Anterior cingulate cortex (tissue), 58 donors: ENCODE measurements at regions not wholly inside any gene's neighbourhood (a gene's known extent, or its start where the extent isn't known, plus 50 kb on each side); places are given as distances from the start of the nearest gene placed in this dataset.
"Not testable (repeated sequence)": the region's sequence is repeated elsewhere in the genome, so short reads cannot be mapped to it uniquely, and the experiment has no call there.

Experiments
- DNase-seq, 58 donors: peaks; one replicate each; lab custom pipeline; 2025; lab: John Stamatoyannopoulos, UW

DNA sequence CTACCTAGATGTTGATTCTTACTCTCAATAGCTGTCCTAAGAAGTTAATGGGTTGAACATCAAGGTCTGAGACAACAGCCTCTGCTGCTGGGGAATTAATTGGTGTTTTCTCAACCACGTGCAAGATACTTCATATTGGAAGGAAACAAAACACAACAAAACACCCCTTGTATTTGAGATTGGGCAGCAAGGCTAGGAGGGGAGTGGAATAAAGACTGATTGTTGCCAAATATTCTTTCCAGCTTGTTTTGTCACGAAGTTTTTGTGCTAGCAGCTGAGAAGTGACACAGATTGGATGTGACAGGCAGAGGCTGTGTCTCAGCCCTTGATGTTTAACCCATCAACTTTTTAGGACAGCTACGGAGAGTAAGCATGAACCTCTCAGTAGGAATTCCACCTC is 808.4 kb downstream of the IGSF11 start:
- DNase-seq = no peak

DNA sequence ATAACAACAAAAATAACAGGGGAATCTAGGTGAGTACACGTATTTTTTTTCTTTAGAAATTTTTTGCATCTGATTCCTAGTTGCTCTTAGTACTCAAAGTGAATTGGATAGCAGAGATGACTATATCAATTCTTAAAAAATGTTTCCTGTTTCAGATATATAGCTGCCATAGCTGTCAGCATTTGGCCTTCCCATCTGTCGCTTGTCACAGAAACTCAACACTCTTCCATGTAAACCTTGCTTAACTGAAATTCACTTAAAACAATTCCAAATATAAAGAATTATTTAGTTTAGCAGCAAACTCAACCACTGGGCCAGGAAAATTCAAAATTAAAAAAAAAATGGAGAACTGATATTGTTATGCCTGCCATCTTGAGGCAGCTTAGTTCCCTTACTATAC is 807.5 kb downstream of the IGSF11 start:
- no peak for DNase-seq

DNA sequence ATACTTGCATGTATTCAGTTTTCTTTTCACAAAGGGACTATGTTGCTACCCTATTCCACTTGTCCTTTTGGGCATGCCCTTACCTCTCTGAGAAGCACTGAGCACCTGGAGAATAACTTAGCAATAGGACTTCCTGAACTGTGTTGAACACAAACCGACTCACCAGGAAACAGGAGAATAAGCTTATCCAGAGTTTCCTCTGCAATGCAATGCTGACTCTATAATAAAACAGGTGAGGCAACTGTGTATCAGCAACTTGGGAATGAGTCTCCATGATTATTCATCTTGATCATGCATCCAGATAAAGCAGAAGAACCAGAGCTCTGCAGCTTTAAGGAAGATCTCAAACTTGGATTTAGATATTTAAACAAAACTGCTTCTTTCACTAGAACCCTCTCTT is 806.5 kb downstream of the IGSF11 start:
- DNase-seq = no peak

DNA sequence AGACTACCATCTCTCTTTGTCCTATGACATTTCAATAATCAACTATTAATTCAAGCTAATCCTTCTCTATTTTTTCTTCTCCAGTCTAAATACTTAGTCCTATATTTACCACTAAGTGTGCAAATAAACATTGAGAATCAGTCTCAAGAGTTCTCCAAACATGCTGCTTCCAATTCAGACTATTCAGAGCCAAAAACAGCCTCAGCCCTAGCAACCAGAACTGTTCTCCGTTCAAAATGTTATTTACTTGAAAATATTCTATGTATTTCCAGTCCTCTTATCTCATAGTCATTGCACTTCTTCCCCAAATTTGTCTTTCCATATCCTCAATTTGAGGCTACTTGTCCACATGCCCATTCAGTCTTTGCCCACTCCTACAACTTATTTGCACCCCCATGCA is 805.5 kb downstream of the IGSF11 start:
- DNase-seq = no peak

DNA sequence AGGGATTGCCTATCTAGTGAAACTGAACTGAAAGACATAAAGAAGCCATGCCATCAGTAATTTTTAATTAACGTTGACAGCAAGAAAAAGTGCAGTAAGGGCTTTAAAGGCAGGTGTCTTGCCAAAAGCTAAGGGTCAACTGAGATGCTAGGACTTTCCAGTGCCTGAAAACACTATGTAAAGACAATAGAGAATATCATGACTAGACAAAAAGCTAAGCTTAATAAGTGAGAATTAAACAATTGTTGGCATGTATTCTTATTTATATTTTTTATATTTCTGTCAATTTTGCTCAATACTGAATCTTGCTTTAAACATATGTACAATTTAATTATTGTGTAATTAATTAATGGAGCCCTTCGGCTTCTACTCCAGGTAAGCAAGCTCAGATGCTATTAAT is 803.1 kb downstream of the IGSF11 start:
- DNase-seq = no peak

DNA sequence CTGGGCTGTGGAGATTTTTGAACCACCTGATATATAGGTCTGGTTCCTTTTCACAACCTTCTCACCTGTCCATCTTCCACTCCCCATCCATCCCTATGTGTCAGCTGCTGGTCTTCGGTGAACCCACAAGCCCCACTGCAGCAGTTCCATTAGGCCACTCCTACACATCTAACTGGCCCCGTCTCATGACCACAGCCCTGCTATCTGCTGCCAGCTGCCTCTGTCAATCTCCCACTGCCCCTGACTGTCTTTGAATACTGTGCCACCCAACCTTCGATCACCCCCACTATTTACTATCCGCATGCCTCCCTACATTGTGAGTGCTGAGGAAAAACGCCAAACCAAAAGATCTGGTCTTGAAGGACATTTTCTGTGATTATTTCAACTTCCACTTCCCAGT is 795.4 kb downstream of the IGSF11 start:
- DNase-seq = no peak

DNA sequence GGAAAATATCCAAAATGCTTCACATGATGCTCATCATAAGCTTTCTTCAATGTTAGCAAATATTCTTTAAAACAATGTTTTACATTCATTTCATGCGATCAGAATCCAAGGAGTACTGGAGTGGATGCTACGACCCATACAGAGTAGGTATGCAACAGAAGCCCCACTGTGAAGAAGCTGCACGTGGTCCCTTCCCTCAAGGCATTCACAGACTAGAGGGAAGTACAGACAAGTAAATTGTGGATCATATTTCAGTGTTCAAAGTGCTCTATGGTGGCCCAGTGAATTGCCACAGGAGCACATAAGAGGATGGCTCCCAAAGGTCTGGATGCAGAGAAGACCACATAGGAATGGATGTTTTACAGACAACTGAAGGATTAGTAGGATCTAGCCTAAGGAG is 789.9 kb downstream of the IGSF11 start:
- no peak for DNase-seq

DNA sequence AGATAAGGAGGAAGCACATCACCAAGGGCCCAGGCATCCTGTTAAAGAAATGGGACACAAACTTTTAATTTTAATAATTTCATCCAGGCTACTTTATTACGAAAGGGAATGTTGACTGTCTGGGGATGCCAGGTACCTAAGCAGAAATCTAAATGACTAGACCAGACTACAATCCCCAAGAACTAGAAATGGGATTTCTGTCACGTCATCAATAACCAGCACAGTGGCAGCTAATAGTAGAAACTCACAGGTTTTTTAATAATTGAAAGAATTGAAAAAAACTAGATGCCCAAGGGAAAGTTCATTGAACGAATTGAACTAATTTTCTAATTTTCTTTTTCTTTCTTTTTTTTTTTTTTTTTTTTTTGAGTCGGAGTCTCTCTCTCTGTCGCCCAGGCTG is 789.3 kb downstream of the IGSF11 start:
- no peak for DNase-seq

DNA sequence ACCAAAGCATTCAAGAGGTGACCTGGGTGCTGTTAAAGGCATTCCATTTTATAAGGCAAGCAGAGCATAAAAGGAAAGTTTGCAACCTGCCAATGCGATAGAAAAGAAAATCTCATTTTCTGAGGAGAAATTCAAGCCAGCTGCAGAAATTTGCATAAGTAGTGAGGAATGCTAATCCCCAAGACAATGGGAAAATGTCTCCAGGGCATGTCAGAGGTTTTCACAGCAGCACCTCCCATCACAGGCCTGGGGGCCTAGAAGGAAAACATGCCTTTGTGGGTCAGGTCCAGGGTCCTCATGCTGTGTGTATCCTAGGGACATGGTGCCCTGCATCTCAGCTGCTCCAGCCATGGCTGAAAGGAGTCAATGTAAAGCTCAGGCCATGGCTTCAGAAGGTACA is 775.8 kb downstream of the IGSF11 start:
- DNase-seq = not testable (repeated sequence)

DNA sequence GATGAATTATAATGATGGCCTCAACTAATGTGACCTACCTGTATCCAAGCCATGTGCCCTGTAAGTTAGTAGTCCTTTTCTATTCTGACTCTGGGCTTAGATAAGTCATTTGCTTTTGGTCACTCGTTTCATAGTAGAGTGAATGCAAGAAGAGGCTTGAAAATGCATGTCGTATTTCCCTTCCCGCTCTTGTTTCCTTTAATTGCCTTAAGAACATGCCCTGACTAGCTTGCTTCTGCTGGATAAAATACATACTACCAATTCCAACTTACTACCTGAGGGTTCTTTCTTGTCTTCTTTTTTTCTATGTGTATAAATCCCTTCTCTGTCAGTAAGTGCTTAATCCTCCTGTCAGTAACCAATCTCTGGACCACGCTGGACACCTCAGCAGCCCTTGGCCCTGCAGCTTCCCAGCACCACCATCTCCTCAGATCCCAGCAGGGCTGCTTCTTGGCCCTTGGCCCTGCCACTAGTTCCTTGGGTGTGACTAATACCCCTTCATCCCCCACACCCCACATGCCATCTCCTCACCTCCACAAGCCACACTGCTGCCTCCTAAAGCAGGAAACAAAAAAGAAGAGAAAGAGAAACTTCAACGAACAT is 771.7 kb downstream of the IGSF11 start:
- no peak for DNase-seq

DNA sequence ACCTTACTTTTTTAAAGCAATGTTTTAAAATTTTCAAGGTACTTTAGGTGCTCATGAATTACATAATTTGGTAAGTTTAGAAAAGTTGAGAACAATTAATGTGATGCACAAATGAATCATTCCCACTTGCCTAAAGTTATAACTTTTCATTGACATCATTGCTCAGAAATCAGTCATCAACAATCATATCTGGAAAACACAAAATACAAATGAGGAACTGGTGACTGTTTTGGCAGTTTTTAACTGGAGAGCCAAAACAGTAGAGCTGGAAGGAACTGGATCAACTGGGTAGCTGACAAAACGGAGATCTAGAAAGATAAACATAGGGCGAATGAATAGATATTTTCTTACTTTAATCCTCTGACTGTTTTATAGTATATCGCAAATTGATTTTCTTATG is 767.1 kb downstream of the IGSF11 start:
- DNase-seq = no peak

DNA sequence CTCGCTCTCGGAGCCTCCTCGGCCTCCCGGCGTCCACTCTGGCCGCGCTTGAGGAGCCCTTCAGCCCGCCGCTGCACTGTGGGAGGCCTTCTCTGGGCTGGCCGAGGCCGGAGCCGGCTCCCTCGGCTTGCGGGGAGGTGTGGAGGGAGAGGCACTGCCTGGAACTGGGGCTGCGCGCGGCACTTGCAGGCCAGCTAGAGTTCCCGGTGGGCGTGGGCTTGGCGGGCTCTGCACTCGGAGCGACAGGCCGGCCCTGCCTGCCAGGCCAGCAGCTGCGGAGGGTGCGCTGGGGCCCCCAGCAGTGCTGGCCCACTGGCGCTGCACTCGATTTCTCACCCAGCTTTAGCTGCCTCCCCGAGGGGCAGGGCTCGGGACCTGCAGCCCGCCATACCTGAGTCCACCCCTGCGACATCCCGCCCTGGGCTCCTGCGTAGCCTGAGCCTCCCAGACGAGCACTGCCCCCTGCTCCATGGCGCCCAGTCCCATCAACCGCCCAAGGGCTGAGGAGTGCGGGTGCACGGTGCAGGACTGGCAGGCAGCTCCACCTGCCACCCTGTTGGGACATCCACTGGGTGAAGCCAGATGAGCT is 765.0 kb downstream of the IGSF11 start:
- no peak for DNase-seq

DNA sequence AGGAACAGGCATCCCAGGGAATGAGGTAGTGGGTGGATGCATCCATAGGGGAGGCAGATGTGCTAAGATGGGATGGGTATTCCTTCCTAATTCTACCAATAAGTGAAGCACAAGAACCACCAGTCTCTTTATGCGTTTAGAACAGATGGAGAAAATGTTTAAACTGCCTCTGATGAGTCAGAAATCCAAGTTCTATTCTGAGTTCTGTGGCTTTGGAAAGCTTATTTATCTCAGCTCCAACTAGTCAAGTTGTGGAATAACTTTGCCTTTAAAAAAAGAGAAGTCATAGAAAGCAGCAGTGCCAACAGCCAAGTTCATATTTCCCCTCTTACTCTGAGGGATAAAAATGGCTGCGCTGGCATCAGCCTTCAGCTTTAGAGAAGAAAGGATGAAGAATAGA is 761.7 kb downstream of the IGSF11 start:
- peak in 5 of 58 donors; percentile 1 to 23 (median 14) for DNase-seq

DNA sequence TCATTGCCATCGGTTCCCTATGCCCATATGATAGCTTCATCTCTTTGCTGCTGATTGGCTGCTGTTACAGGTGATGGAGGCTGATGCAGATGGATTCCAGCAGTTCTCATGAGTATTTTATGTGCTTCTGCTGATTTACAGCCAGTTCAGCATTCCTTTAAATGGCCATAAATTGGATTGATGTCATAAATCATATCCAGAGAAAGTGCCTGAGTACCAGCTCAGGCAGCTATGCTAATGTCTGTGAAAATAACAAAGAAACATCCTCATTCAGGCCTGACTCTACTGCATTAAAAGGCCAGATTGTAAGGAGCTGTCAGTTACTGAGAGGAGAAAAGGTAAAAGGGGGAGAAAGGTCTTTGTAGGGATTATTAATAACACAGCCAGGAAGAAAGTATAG is 756.8 kb downstream of the IGSF11 start:
- DNase-seq = no peak

DNA sequence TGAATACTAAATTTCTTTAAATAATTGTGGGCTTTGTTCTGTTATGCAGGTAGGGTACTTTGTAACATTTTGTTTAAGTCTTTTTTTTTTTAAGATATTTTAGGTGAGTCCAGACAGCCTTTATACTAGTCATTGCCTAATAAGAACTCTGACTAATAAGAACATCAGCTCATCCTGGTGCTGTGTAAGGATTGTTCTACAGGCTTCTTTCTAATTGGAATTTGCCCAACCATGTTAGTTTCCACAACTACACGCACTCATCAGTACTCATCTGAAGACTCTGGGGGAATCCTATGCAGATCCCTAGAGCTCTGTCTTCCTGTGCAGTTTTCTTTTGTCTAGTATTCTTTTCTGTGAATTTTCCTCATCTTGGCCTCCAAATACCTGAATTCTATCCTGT is 741.8 kb downstream of the IGSF11 start:
- DNase-seq = no peak

DNA sequence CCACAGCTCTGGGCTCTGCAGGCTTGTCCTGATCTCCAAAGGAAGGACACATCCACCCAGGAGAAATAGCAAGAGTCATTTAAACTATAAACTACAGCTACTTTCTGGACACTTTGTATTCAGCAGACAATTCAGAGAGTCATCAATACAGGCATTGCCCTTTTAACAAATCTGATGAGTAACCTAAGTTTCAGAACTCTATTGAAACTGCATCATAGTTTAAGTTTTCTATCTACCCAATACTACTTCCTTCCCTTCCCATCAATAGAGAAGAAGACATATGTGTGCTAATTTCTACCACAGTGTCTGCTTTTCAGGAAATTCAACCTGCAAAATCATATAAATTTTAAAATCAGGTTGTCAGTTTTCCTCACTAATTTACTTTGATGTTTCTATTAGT is 736.5 kb downstream of the IGSF11 start:
- no peak for DNase-seq

DNA sequence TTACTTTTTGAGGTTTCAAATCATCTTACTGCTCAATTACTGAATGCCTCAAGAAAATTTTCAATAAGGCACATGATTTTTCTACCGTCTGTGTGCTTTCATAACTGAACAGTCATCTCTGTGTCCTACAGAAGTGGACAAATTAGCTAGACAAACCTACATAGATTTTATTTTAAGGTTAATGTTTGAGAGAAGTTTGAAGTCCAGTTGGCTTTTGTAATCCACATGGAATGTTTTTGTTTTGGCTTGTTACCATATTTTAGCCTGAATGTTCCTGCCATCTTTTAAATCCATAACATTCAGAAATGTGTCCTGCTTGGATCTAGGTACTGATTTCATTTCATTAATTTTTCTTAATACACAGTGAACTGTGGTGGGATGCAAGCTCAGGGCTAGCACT is 730.1 kb downstream of the IGSF11 start:
- DNase-seq = no peak

DNA sequence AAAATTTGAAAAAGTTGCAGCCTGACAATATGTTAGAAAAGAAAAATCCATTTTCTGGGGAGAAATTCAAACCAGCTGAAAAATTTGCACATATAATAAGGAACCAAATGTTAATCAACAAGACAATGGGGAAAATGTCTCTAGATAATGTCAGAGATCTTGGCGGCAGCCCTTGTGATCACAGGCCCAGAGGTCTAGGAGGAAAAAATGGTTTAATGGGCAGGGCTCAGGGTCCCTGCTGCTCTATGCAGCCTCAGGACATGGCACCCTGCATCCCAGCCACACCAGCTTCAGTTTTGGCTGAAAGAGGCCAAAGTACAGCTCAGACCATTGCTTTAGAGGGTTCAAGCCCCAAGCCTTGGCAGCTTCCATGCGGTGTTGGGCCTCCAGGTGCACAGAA is 701.9 kb downstream of the IGSF11 start:
- no peak for DNase-seq

DNA sequence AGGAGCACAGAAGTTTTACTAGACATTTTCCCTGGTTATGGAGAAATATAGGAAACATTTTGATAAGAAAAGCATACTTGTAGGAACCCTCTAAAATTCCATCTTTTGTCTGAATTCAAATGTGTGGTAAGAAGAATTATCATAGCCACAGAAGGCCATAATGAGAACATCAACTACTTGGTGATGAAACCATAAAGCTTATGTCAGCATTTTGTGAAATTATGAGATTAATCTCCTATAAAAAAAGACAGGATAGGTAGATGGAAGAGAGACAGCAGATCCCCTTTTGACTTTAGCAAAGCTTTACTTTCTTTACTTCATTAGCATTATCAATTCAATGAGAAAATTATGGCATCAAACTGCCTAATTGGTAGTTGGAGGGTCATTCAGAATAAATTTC is 697.0 kb downstream of the IGSF11 start:
- DNase-seq = no peak

DNA sequence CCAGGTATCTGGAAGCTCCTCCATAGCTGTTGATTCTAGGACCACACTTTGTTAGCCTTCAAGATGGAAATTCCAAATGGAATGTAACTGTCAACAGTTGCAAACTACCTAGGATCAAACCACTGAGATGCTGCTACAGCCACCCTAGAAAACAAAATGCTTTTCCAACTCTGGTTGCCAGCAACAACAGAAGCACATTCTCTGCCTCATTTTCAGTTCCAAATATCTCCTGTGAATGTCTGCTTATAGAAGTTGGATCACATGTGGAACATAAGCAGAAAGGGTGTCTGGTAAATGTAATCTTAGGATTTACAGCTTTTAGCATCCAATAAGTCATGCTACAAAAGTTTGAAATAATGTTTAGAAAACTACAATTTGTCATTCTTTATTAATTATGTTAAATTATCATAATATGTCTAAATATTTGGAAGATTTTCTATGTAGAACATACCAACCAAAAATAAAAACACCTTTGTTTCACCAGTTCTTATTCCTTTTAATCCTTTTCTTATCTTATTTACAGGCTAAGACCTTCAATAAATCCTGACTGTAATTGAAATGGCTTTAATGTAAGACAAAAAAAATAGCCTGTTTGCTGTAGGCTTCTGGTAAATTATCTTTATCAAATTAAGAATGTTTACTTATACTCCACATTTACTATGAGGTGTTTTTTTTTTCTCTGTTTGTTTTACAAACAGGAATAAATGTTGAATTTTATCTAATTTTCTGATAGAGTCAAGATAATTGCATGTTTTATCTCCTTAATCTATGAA is 687.1 kb downstream of the IGSF11 start:
- DNase-seq = no peak

DNA sequence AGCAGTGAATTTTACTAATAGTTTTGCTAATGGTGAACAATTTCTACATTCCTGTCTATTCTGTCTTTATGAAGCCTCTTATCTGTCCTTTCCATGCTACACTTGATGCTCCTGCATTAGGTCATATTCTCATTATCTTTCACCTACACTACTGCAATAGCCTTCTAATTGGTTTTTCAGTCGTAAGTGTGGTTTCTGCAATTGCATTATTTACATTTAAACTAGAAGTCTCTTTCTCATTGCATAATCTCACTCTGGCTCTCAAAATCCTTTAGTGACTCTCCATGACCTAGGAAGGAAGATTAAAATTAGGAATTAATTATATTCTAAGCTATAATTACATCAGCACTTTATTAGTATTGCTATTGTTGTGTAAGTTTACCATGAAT is 686.5 kb downstream of the IGSF11 start:
- no peak for DNase-seq

DNA sequence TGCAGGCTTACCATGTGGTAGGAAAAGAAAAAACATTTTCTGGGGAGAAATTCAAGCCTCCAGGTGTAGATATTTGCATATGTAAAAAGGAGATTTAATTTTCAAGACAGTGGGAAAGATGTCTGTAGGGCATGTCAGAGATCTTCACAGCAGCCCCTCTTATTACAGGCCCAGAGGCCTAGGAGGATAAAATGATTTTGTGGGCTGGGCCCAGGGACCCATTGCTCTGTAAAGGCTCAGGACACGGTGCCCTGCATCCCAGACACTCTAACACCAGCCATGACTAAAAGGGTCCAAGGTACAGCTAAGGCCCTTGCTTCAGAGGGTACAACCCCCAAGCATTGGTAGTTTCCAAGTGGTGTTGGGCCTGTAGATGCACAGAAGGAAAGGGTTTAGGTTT is 680.1 kb downstream of the IGSF11 start:
- DNase-seq = no peak
